Urothelium cell line (cell line): ENCODE measurements at regions not wholly inside any gene's neighbourhood (a gene's known extent, or its start where the extent isn't known, plus 50 kb on each side); places are given as distances from the start of the nearest gene placed in this dataset.

Source experiments
- DNase-seq: peaks from one replicate; pipeline ENCODE4 v3.0.0; 2011; ENCODE audit warnings: low spot score, mixed read lengths
- FAIRE-seq: peaks from 2 replicates; lab custom pipeline; 2011; peaks lifted over from hg19 to GRCh38; lab: Jason Lieb, UNC

DNA sequence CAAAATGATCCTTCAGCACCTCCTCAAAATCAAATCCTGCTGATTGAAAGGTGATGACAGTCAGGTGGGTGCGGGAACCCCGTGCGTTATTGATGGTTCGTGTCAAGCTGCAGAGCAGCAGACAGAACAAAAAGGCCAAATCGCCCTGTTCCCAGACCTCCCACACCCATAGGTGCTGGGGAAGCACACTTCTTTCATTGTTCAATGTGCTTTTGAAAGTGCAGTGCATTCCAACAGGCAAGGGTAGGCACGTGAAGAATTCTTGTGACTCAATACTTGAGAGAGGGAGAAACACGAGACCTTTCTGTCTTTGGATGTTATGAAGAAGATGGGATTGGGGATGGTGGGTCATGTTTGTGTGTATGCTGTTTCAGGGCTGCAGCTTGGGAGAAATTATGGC lies 514.0 kb downstream of the MCTP2 start:
- peak; percentile 88 for FAIRE-seq

DNA sequence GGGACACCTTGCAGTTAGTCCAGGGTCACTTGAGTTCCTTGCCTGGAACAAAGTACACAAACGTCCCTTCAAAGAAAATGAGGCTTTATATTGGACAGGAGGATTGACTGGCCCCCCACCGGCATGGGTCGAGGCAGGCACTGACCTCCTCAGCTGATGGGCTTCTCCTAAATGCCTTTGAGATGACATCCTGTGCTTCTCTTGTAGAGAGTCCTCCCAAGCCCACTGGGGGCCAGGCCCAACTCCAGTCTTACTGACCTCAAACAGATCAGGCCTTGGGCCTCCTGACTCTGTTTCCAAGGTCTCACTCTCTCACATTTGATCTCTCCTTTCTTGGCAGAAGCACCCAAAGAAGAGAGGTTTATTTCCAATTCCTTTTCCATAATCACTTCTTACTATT lies 516.1 kb downstream of the MCTP2 start:
- FAIRE-seq: no peak
- DNase-seq: no peak

More for the DNA sequence above, 514.0 kb downstream of the MCTP2 start:
- DNase-seq: peak; percentile 46

DNA sequence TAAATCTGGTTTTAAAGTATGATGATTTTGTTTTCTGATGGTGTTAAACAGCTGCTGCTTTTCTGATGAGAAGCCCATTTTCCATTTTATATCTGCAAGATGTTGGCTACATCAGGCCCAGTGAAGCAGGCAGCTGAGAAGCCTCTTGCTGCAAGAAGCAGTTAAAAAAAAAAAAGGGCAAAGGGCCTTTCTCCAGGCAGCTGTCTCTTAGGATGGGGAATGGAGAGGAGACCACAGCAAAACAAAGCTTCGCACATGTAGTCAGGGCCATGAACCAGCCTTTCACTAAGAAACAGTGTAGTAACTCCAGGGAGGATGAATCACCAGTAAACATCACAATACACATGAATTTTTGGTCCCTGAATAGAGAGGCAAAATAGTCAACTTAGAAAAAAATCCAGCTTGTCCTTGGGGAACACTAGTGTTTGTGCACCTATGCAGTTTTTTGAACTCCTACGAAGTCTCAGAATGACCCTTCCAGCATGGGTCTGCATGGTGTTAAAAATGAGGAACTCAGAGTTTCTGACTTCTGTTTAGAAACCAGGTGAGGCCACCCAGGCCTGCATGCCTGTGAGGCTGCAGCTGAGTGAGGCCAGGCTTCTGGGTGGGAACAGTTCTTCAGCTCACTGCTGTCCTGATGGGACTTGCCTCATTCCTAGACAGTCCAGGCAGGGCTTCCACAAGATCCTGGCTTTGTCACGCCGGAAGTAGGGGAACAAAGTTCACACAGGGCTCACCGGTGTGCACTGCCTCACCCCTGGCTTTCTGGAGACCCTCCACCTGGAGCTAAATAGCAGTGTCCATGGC lies 518.7 kb downstream of the MCTP2 start:
- no peak for FAIRE-seq

DNA sequence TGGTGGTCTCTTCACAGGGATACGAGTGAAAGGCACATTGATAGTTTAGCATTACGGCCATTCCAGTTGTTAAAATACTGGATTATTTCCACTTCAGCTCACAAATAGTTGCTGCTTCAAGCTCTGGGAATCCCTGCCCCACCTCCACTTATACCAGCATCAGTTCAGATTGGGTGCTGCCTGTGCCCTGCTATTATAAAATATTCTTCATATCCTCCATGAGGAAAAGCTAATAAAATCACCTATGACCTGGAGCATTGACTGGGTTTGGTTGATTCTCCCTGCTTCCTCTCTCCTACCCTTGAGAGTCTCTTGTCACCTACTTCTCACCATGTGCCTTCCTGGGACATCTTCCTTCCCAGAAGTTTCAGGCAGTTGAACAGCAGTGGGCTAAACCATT lies 529.0 kb downstream of the MCTP2 start:
- no peak for FAIRE-seq
- no peak for DNase-seq

More for the DNA sequence above, 518.7 kb downstream of the MCTP2 start:
- DNase-seq: no peak

DNA sequence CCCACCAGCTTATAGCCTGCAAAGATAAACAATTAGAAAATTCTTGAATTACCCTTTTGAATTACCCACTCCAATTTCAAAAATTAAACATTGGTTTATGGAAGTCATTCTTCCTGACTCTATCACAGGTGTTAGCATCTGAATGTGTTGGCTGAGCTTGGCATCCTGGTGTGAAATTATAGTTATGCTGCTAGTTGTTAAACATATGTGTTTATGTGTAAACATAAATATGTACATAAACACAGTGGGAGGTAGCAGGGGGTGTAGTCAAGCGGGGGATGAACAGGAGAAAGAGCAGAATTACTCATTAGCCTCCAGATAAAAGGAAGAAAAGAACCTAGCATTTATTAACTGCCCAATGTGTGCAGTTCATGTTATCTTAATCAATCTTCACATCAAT lies 530.2 kb downstream of the MCTP2 start:
- FAIRE-seq (no peak), DNase-seq (no peak)

DNA sequence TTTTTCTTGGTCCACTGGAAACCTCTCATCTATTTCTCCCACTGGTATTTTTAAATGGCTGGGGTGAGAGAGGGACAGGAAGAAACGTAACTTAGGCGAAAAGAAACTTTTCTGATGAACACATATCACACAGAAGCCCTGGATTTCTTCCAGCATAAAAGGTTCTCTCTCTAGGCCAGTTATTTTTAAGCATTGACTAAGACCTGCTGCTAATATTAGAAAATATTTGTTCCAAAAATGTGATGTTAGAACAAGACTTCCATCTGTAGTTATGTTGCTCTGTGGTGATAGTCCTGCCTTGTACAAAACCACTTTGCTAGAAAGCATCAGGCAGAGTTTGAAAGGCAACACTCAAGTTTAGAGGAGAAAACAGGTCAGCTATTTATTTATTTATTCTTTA lies 537.7 kb downstream of the MCTP2 start:
- DNase-seq (no peak), FAIRE-seq (no peak)

DNA sequence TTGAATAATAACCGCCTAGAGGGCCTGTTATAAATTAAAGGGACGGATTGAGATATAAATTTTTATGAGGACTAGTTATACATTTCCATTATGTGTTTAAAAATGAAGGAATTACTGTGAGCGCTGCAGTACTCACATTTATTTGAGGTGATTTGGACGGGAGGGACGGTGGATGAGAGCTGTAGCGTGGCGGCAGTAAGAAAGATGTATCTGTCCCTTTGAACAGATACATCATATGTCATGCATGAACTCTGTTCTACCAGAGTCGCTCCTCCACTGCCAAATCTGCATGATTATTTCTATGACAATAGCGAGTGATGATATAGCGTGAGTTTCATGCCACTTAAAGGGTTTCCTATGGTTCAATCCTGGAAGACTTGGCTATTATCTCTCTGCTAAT lies 538.8 kb downstream of the MCTP2 start:
- no peak for FAIRE-seq
- no peak for DNase-seq

DNA sequence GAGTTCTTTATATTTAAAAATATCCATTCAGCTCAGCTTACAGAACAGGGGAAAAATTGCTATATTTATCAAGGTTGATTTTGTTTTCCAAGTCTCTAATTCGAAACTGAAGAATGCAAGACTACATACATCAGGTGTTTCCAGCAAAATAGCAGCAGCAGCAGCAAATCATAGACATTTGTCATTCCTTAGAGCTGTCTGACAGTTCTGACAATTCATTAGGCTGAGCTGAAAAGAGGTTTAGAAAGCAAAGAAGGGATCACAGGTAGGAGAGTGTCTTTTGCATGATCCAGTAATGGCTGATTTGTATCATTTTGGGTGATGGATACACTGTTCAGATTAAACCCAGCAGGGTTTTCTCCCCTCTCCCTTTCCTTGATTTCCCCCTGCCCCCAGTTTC lies 545.7 kb downstream of the MCTP2 start:
- FAIRE-seq (no peak), DNase-seq (no peak)

DNA sequence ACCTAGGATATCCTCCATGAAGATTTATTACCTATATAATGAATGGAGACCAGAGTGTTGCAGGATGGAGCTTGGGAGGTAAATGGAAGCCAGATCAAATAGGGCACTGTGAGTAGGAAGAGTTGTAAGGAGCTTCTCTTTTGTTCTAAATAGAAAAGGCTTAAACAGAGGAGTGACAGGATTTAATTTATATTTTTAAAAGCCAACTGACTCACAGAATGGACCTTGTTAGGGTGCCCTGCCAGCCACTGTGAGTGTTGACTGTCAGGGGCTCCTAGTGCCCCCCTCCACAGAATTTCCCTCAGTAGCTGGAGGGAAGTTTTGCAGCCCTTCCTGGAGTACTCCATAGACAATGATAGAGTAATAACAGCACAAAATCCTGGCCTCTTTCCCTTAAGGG lies 547.5 kb downstream of the MCTP2 start:
- no peak for FAIRE-seq
- DNase-seq: no peak

DNA sequence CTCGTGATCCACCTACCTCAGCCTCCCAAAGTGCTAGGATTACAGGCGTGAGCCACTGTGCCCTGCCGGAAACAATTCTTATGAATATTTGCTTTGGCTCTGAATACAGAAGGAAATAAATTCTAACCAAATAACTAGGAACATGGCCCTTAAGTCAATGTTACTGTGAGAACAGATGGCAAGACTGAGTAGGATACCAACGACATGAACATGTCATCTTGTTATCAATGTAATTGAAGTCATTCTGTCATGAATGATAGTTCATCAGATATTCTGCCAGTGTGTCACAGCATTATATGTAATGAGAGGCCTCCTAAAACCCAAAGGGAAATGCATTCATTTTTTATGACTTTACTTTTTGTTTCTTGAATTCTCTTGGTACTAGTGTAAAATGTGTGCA lies 548.8 kb downstream of the MCTP2 start:
- no peak for DNase-seq
- no peak for FAIRE-seq

DNA sequence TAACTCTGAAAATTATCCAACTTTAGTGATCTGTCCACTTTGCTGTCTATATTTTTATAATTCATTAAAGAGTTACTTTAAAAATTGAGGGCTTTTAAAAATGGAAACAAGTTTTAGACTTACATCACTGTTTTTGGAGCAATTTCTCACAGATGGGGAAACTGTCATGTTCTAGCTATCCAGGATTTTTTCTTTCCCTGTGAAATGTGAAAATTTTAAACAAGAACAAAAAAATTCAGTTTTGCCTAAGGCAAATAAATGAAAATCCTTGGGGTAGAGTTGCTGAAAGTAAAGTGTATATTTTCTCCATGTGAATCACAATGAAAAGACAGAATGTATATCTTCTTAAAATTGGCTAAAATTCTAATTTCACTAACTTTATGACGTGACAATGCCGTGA lies 553.7 kb downstream of the MCTP2 start:
- FAIRE-seq (no peak), DNase-seq (no peak)

DNA sequence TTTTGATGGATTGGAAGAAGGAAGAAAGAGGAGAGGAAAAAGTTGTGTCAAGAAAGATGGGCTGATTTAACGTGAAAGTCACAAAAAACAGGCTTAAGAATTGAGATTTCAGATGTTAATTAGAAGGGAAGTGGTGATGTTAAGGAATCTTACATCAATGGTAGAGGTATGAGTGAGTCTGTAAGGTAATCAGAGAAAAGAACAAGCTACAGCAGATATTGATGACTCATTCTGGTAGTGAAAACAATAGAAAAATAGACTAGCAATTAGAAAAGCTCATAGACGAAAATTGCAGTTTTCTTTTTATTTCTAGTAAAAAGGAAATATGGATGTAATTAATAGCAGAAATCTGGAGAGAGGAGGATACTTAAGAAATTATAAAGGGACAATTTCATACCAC lies 559.6 kb downstream of the MCTP2 start:
- no peak for DNase-seq
- FAIRE-seq: no peak

DNA sequence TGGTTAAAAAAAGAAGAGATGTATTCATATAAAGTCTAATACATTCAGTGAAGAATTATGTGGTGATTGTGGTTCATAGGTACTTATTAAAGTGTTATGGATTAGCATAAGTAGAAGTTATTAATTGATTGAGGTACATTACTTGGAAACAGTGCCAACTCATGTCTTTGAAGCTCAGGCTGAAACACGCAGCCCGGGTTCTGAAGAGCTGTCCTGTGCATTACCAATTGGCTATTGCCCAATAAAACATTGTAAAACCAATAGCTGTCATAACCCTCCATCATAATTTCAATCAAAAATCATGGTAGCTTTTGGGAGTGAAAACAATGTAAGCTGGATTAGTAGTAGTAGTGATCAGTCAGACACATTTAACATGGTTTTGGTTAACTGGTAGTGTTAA lies 560.1 kb downstream of the MCTP2 start:
- DNase-seq (no peak), FAIRE-seq (no peak)

DNA sequence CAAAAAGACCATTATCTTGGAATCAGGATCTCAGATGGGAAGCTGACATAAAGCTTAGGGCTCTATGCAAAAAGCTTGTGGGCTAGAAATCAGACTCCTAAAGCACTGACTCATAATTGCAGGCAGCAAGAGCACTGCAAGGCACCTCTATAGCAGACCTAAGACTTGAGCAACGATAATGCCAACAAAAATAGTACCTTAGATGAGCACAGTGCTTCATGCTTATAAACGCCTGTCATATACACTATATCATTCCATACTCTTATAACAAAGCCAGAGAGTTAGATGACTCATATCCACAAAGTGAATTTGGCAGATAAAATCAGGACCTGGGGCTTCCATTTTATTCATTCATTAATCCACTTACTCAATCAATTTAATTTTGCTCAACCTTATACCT lies 560.8 kb downstream of the MCTP2 start:
- FAIRE-seq: no peak
- DNase-seq: no peak

DNA sequence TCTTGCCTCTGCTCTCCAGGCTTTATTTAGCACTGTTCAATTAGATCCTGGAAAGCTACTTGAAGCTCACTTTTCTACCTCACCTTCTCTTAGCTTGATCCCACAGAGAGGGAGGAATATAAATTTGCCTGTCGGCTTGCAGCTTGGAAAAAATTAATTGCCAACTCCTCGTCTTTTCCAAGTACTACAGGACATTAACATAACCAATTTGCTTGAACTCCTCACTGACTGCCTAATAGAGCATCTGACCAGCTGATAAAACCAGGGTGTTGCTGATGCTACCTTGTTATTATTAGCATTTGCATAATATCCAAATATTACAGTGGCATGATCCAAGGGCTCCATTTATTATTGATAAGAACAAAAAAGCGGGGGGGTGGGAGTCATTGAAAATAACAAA lies 561.8 kb downstream of the MCTP2 start:
- DNase-seq: no peak
- FAIRE-seq: no peak

DNA sequence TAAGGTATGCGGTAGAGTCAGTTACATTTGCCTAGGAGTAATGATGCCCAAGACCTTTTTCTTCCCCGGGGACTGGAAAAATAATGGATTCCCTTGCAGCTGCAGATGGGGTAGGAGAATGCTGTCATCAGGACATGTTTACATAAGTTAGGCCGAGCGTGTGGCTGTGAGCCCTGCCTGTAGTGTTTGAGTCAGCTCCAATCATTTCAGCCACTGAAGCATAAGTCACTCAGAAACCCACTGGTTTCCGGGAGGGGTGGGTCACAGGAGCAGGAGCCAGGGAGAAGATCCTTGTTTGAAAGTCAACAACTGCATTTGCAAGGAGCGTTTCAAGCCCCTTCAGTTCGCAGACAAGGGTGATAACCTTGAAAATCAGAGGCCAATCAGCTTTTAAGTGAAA lies 562.3 kb downstream of the MCTP2 start:
- DNase-seq (peak; percentile 23), FAIRE-seq (no peak)

DNA sequence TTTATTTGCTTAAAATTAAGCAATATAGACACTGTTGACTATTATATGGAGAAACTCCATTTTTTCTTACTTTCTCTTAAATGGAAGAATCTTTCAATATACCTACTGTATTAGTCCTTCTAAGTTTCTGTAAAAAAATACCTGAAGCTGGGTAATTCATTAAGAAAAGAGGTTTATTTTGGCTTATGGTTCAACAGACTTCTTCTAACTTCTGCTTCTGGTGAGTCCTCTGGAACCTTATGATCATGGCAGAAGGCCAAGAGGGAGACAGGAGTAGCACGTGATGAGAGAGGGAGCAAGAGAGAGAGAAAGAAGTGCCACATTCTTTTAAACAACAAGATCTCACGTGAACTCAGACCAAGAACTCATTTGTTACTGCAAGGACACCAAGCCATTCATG lies 573.3 kb downstream of the MCTP2 start:
- FAIRE-seq: no peak
- DNase-seq: no peak

DNA sequence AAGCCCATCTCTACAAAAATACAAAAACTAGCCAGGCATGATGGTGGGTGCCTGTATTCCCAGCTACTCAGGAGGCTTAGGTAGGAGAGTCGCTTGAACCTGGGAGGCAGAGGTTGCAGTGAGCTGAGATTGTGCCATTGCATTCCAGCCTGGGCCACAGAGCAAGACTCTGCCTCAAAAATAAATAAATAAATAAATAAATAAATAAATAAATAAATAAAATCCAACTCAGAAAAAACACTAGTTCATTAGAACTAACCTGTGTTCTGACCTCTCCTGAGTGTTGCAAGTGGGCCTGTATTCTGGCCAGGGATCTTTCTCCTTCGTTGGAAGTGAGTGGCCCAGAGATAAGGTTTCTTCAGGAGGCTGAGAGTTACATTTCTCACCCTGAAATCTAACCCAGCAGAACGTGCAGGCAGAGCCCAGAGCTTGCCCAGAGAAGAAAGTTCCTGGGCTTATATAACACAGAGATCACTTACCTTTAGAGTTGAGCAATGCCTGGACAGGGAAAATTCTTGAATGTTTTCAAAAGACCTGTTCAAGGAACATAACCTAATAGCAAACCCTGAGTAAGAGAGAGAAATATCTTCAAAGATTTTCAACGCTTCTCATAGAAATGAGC lies 583.9 kb downstream of the MCTP2 start:
- FAIRE-seq: no peak
- DNase-seq: no peak

DNA sequence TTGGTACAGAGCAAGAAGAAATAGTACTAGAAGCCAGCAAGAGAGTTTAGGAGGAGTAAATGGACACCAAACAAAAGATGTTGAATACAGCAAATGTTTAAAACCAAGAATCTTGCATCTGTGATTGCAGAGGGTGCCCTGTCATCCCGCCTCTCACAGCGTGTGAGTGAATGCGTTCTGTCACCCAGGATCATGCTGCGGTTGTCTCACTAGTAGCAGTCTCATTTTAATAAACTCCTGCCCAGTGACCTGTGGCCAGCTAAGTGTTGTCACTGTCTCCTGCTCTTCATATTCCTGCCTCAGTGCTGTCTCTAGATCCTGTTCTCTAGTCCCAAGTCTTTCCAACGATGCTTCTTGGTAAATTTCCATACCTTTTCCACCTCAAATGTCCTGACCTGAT lies 584.6 kb downstream of the MCTP2 start:
- FAIRE-seq (no peak), DNase-seq (no peak)

DNA sequence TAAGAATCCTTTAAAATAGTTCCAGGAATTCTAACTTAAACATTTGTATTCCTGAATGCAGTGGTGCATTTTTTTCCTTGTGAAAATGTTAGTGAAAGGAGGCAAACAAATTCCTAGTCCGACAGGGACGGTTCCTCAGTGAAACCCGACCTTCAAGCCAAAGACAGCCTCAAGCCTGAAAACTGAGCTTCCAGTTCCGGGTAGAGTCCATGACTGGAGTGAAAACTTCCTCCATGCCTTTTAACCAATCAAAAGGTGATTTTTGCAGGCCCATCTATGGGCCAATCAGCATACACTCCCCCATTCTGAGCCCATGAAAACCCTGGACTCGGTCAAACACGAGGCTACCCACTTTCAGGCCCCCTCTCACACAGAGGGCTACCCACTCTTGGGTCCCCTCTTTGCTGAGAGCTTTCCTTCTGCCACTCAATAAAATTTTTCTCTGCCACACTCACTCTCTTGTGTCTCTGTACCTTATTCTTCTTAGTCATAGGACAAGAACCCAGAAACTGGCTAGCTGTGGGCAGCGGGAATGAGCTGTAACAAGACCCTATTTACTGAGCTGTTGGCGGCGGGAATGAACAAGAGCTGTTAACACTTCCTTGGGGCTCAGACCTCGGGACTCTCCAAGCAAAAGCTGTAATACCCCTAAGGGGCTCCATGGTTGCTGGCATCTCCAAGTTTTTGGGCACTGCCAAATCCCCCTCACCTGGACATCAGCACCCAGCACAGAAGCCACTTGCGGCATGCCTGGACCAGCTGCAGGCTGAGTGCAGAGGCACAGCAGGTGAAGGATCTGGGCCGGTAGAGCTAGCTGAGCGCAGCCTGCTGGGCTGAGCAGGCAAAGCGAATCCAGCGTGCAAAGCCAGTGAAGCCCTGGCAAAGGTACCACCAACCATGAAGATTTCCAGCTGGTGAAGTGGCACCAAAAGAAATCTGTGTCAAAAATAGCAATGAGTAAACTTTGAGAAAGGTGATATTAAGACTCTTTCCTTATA lies 598.8 kb downstream of the MCTP2 start:
- DNase-seq: no peak
- no peak for FAIRE-seq

DNA sequence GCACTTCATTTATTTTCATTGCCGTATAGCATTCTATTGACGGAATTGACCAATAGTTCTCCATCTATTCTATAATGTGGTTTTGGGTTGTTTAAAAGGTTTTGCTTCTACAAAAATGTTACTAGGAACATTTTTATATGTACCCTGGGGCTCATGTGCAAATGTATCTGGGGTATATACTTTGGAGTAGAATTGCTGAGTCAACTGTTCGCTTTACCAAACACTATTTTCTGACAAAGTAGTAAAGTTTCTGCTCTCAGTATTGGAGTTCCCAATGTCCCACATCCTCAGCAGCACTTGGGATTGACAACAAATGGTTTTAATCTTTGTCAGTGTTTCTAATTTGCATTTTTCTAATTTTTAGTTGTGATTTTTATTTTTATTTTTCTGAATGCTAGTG lies 602.6 kb downstream of the MCTP2 start:
- no peak for FAIRE-seq
- DNase-seq: no peak
